Tibial nerve (tissue), 4 donors: ENCODE measurements at regions not wholly inside any gene's neighbourhood (a gene's known extent, or its start where the extent isn't known, plus 50 kb on each side); places are given as distances from the start of the nearest gene placed in this dataset.

Source experiments
- DNase-seq, 2 donors: peaks; one replicate each; pipeline ENCODE4 v3.0.0-alpha.2; 2019; ENCODE audit warnings: low spot score in 2 of 2
- H3K27ac ChIP-seq, 4 donors: fragments of 200-600 bp; sonication (generic) in 3 of 4; one replicate each; pipeline ENCODE4 v1.5.1; 2017 to 2019; ENCODE audit warnings: mild to moderate bottlenecking in 1 of 4
- H3K27me3 ChIP-seq, 2 donors: fragments of 200-600 bp; sonication (generic) in 1 of 2; one replicate each; pipeline versions ENCODE4 v1.5.1 to v1.6.0; 2017 to 2019
- H3K36me3 ChIP-seq, 3 donors: fragments of 200-600 bp; sonication (generic); one replicate each; pipeline ENCODE4 v1.5.1; 2018 to 2019
- H3K4me1 ChIP-seq, 4 donors: fragments of 200-600 bp; sonication (generic) in 3 of 4; one replicate each; pipeline ENCODE4 v1.5.1; 2017 to 2019
- H3K4me3 ChIP-seq, 4 donors: fragments of 200-600 bp; sonication (generic) in 3 of 4; one replicate each; pipeline ENCODE4 v1.5.1; 2017 to 2019; ENCODE audit warnings: mild to moderate bottlenecking in 1 of 4, moderate library complexity in 1 of 4
- H3K9me3 ChIP-seq, 4 donors: fragments of 200-600 bp; sonication (generic) in 3 of 4; one replicate each; pipeline ENCODE4 v1.5.1; 2017 to 2019
- EP300 ChIP-seq, 2 donors: sonication (generic); formaldehyde crosslinking; IDR thresholded peaks; one replicate each; pipeline ENCODE4 v1.6.1; 2017; ENCODE audit warnings: antibody characterized with exemption in 2 of 2, mild to moderate bottlenecking in 1 of 2
- POLR2A ChIP-seq, 2 donors: fragments of 450-650 bp; IDR thresholded peaks; one replicate each; pipeline ENCODE4 v1.6.1; 2017; ENCODE audit warnings: antibody characterized with exemption in 2 of 2, mild to moderate bottlenecking in 2 of 2, moderate library complexity in 2 of 2
- WGBS, 2 donors: methylation state at CpG; one replicate each; pipeline ENCODE4 v1.1.5; 2018; 5-methylcytosine and 5-hydroxymethylcytosine counted together
- TF ChIP-seq, protein P1 (sequence below), 5 experiments: fragments of 200-600 bp in 3 of 5; fragments of 450-650 bp in 2 of 5; sonication (generic) in 3 of 5; IDR thresholded peaks; one replicate each; pipeline ENCODE4 v1.5.1; 2016 to 2019; ENCODE audit warnings: antibody characterized with exemption in 5 of 5, mild to moderate bottlenecking in 3 of 5, moderate library complexity in 2 of 5

DNA sequence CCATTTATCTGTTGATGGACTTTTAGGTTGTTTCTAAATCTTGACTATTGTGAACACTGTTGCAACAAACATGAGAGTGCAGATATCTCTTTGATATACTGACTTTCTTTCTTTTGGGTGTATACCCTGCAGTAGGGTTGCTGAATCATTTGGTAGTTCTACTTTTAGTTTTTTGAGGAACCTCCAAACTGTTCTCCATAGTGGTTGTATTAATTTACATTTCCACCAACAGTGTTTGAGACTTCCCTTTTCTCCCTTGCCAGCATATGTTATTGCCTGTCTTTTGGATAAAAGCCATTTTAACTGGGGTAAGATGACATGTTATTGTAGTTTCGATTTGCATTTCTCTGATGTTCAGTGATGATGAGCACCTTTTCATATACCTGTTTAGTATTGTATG is 330.0 kb downstream of the DDX10 start:
- DNase-seq, result no peak
- Histone ChIP-seq H3K9me3 (peaks cover 0 to 19% (median 1%) of the 10 kb centered on the region in 4 donors), H3K4me3 (no peak overlapping the region), H3K4me1 (no peaks in the 10 kb centered on the region), H3K36me3 (no peaks in the 10 kb centered on the region), H3K27me3 (no peaks in the 10 kb centered on the region), H3K27ac (no peak overlapping the region)
- 86 to 93% methylated on average over 1 of the region's 1 CpG for WGBS, 2 donors
- TF ChIP-seq POLR2A (IDR thresholded peaks at IDR 0.05) (no peak), EP300 (IDR thresholded peaks at IDR 0.05) (no peak)
- TF ChIP-seq, protein P1, sequence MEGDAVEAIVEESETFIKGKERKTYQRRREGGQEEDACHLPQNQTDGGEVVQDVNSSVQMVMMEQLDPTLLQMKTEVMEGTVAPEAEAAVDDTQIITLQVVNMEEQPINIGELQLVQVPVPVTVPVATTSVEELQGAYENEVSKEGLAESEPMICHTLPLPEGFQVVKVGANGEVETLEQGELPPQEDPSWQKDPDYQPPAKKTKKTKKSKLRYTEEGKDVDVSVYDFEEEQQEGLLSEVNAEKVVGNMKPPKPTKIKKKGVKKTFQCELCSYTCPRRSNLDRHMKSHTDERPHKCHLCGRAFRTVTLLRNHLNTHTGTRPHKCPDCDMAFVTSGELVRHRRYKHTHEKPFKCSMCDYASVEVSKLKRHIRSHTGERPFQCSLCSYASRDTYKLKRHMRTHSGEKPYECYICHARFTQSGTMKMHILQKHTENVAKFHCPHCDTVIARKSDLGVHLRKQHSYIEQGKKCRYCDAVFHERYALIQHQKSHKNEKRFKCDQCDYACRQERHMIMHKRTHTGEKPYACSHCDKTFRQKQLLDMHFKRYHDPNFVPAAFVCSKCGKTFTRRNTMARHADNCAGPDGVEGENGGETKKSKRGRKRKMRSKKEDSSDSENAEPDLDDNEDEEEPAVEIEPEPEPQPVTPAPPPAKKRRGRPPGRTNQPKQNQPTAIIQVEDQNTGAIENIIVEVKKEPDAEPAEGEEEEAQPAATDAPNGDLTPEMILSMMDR (IDR thresholded peaks at IDR 0.05), result no peak

DNA sequence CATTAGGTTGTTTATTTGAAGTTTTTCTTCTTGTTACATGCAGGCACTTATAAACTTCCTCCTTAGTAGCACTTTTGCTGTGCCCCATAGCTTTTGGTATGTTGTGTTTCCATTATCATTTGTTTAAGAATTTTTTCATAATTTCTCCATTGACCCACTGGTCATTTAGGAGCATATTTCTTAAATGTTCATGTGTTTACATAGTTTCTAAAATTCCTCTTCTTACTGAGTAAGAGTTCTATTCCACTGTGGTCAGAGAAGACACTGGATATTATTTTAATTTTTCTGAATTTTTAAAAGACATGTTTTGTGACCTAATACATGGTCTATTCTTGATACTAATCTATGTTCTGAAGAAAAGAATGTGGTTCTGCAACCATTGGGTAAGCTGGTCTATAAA is 333.0 kb downstream of the DDX10 start:
- no peak for TF ChIP-seq EP300 (IDR thresholded peaks at IDR 0.05)
- TF ChIP-seq, protein P1 (IDR thresholded peaks at IDR 0.05), result no peak
- TF ChIP-seq POLR2A (IDR thresholded peaks at IDR 0.05), result no peak
- H3K9me3 ChIP-seq, result peaks cover 0 to 23% (median 1%) of the 10 kb centered on the region in 4 donors

DNA sequence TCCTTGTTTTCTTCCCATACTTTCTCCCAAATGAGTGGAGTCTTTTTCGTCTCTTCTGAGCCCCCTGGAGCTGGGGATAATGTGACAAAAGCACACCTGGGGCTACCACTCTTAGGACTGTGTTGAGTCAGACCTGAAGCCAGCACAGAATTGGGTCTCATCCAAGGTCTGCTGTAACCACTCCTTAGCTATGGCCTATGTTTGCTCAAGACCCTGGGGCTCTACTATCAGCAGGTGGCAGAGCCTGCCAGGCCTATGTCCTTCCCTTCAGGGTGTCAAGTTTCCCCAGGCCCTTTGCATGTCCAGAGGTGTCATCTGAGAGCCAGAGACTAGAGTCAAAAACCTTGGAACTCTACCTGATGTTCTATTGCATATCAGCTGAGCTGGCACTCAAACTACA is 335.7 kb downstream of the DDX10 start:
- Histone ChIP-seq H3K36me3 (no peaks in the 10 kb centered on the region), H3K4me3 (no peak overlapping the region), H3K4me1 (no peaks in the 10 kb centered on the region), H3K9me3 (peaks cover 0 to 20% (median 1%) of the 10 kb centered on the region in 4 donors), H3K27me3 (no peaks in the 10 kb centered on the region), H3K27ac (no peak overlapping the region)
- no peak for DNase-seq
- 58 to 67% methylated on average over 1 of the region's 1 CpG for WGBS, 2 donors
- TF ChIP-seq EP300 (IDR thresholded peaks at IDR 0.05) (no peak), POLR2A (IDR thresholded peaks at IDR 0.05) (no peak)
- TF ChIP-seq, protein P1 (IDR thresholded peaks at IDR 0.05), result no peak

More for the DNA sequence above, 333.0 kb downstream of the DDX10 start:
- H3K27me3 ChIP-seq, result no peaks in the 10 kb centered on the region
- H3K4me3 ChIP-seq, result no peak overlapping the region
- no peak overlapping the region for H3K27ac ChIP-seq
- no peak for DNase-seq
- no peaks in the 10 kb centered on the region for H3K36me3 ChIP-seq
- no peaks in the 10 kb centered on the region for H3K4me1 ChIP-seq

DNA sequence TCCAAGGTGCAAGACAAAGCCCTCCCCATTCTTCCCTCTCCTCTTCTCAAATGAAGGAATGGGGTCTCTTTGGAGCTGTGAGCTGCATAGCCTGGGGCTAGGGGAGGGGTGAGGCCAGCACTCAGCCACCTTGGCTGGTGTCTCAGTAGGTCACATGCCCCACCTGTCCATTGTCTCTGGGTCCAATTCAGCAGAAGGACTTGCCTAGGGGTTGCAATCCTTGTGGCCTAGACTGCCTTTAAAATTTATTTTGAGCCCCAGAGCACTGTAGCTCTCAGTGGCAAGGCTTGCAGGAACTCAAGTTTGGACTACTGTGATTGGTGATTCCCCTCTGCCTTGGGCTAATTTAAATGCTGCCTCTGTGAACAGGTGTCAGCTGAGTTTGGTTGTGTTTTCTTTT is 336.7 kb downstream of the DDX10 start:
- Histone ChIP-seq H3K4me3 (no peak overlapping the region), H3K9me3 (peaks cover 0 to 9% (median 1%) of the 10 kb centered on the region in 4 donors), H3K4me1 (no peaks in the 10 kb centered on the region), H3K27me3 (no peaks in the 10 kb centered on the region), H3K27ac (no peak overlapping the region), H3K36me3 (no peaks in the 10 kb centered on the region)
- TF ChIP-seq EP300 (IDR thresholded peaks at IDR 0.05) (no peak), POLR2A (IDR thresholded peaks at IDR 0.05) (no peak)
- TF ChIP-seq, protein P1 (IDR thresholded peaks at IDR 0.05), result no peak
- DNase-seq, result no peak

DNA sequence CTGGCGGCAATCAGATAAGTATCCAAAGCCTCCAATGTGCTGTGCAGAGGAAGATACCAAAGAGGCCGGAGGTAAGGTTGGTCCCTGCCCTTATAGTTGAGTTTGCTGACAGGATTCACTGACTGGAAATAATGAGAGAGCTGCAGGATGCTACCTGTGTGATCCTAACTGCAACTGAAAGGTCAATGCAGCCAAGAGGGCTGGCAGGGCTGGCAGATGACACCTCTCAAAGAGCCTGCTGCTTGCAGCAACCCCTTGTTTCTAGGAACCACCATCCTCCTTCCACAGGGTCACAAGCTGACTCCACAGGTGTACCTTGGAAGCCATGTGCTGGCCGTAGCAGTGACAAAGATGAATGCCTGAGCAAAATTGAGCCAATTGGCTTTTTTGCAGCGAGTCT is 348.1 kb downstream of the DDX10 start:
- WGBS, 2 donors, result 79% methylated on average over 4 of the region's 4 CpGs
- Histone ChIP-seq H3K4me1 (no peaks in the 10 kb centered on the region), H3K36me3 (no peaks in the 10 kb centered on the region), H3K9me3 (no peaks in the 10 kb centered on the region), H3K27me3 (no peaks in the 10 kb centered on the region), H3K4me3 (no peak overlapping the region), H3K27ac (no peak overlapping the region)
- DNase-seq, result no peak
- no peak for TF ChIP-seq EP300 (IDR thresholded peaks at IDR 0.05)
- TF ChIP-seq, protein P1 (IDR thresholded peaks at IDR 0.05), result no peak
- TF ChIP-seq POLR2A (IDR thresholded peaks at IDR 0.05), result no peak
